Nephron (organoid): ENCODE measurements at regions not wholly inside any gene's neighbourhood (a gene's known extent, or its start where the extent isn't known, plus 50 kb on each side); places are given as distances from the start of the nearest gene placed in this dataset.

Source experiments
- H3K27ac Mint-ChIP-seq, 3 experiments: 2 replicates each; pipeline ENCODE4 v1.8.0; 2020; ENCODE audit warnings: mixed read lengths in 3 of 3, mild to moderate bottlenecking in 2 of 3, moderate library complexity in 1 of 3
- H3K27me3 Mint-ChIP-seq: 2 replicates; pipeline ENCODE4 v1.8.0; 2021; ENCODE audit warnings: low read depth, mild to moderate bottlenecking, moderate library complexity, mixed read lengths
- H3K36me3 Mint-ChIP-seq: 2 replicates; pipeline ENCODE4 v1.8.0; 2020; ENCODE audit warnings: low read depth, mixed read lengths
- H3K4me1 Mint-ChIP-seq: 2 replicates; pipeline ENCODE4 v1.8.0; 2020; ENCODE audit warnings: mixed read lengths
- H3K4me3 Mint-ChIP-seq, 3 experiments: 2 replicates each; pipeline ENCODE4 v1.8.0; 2020; ENCODE audit warnings: mild to moderate bottlenecking in 3 of 3, mixed read lengths in 3 of 3, moderate library complexity in 2 of 3
- H3K9me3 Mint-ChIP-seq: 2 replicates; pipeline ENCODE4 v1.8.0; 2020; ENCODE audit warnings: mixed read lengths
- TF ChIP-seq, protein P1 (sequence below), 3 experiments: fragments of 200-600 bp; sonication (generic); IDR thresholded peaks; one replicate each; pipeline ENCODE4 v1.5.0; 2021; ENCODE audit warnings: antibody characterized with exemption in 3 of 3; ENCODE audit not compliant: unreplicated experiment in 3 of 3

- TF ChIP-seq, protein P1, sequence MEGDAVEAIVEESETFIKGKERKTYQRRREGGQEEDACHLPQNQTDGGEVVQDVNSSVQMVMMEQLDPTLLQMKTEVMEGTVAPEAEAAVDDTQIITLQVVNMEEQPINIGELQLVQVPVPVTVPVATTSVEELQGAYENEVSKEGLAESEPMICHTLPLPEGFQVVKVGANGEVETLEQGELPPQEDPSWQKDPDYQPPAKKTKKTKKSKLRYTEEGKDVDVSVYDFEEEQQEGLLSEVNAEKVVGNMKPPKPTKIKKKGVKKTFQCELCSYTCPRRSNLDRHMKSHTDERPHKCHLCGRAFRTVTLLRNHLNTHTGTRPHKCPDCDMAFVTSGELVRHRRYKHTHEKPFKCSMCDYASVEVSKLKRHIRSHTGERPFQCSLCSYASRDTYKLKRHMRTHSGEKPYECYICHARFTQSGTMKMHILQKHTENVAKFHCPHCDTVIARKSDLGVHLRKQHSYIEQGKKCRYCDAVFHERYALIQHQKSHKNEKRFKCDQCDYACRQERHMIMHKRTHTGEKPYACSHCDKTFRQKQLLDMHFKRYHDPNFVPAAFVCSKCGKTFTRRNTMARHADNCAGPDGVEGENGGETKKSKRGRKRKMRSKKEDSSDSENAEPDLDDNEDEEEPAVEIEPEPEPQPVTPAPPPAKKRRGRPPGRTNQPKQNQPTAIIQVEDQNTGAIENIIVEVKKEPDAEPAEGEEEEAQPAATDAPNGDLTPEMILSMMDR (IDR thresholded peaks at IDR 0.05; ENCODE audit: unreplicated experiment in 3 of 3): no peak
- Mint-ChIP-seq H3K27ac (no peak overlapping the region), H3K27me3 (peaks cover 16% of the 10 kb centered on the region), H3K9me3 (peaks cover 10% of the 10 kb centered on the region), H3K36me3 (no peaks in the 10 kb centered on the region), H3K4me1 (peaks cover 14% of the 10 kb centered on the region), H3K4me3 (no peak overlapping the region)
Measured at GRCh38 chr13:30826911-30827577, 79.0 kb upstream of the MEDAG start.

DNA sequence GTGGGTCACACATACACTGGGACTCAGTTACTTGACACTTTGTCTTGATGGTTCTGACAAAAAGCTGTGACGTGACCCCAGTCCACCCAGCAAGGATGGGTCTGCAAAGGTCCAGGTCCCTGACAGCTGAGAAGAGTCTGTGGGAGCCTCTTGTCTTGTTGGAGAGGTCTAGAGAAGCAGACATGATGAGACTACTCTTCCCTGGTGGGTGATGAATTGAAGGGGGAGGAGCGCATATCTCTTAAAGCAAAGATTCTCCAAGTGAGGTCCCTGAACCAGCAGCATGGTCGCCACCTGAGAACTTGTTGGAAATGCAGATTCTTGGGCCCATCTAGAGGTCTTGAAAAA, 78.5 kb upstream of the MEDAG start:
- no peak overlapping the region for H3K27ac Mint-ChIP-seq
- peaks cover 16% of the 10 kb centered on the region for H3K27me3 Mint-ChIP-seq
- H3K4me1 Mint-ChIP-seq: peaks cover 14% of the 10 kb centered on the region
- no peak overlapping the region for H3K4me3 Mint-ChIP-seq
- H3K36me3 Mint-ChIP-seq: no peaks in the 10 kb centered on the region
- TF ChIP-seq, protein P1 (IDR thresholded peaks at IDR 0.05; ENCODE audit: unreplicated experiment in 3 of 3): no peak
- H3K9me3 Mint-ChIP-seq: peaks cover 10% of the 10 kb centered on the region

- peaks cover 16% of the 10 kb centered on the region for H3K27me3 Mint-ChIP-seq
- H3K4me3 Mint-ChIP-seq: no peak overlapping the region
- H3K4me1 Mint-ChIP-seq: peaks cover 27% of the 10 kb centered on the region
- H3K36me3 Mint-ChIP-seq: no peaks in the 10 kb centered on the region
- TF ChIP-seq, protein P1 (IDR thresholded peaks at IDR 0.05; ENCODE audit: unreplicated experiment in 3 of 3): no peak
- H3K9me3 Mint-ChIP-seq: peaks cover 10% of the 10 kb centered on the region
- peak overlapping the region in 2 of 3 experiments; percentile 18 to 25 for H3K27ac Mint-ChIP-seq
Measured at GRCh38 chr13:30829145-30829832, 76.8 kb upstream of the MEDAG start.

DNA sequence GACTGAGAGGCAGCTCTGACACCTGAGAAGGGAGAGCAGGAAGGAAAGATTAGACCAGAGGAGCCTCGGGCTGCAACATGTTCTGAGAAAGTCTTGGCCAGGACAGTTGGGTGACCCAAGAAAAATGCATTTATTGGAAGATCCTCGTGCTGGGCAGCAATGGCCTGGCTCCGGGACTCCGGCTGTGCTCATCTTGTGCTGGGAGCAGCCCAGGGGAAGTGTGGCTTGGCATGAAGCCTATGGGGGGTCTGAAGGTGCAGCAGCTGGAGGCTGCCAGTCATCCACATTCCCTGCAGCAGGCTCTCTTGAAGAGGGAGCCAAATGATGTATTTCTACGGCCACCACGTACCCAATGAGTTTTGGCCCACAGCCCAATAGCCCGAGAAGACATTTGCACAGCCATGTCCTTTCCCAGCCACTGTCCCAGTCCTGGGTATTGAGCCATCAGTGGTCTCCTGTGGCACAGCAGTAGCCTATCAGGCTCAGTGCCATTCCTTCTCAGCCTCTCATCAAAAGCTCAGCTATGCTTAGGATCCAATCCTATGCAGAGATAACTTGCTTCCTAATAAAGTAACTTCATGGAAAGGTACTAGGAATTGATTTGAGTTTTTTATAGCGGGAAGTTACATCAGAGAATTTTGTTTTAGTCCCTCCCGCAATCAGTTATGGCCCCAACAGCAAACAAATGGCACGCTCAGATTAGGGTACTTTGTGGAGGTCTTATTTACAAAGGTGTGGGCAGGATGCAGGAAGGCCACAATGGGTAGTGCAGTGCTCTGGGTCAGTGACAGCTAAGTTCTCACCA, 76.0 kb upstream of the MEDAG start:
- Mint-ChIP-seq H3K27ac (peak overlapping the region in 2 of 3 experiments; percentile 18 to 25), H3K27me3 (peaks cover 16% of the 10 kb centered on the region), H3K4me3 (no peak overlapping the region), H3K4me1 (peaks cover 33% of the 10 kb centered on the region), H3K9me3 (peaks cover 10% of the 10 kb centered on the region), H3K36me3 (no peaks in the 10 kb centered on the region)
- TF ChIP-seq, protein P1 (IDR thresholded peaks at IDR 0.05; ENCODE audit: unreplicated experiment in 3 of 3): no peak

- peaks cover 16% of the 10 kb centered on the region for H3K27me3 Mint-ChIP-seq
- TF ChIP-seq, protein P1 (IDR thresholded peaks at IDR 0.05; ENCODE audit: unreplicated experiment in 3 of 3): no peak
- no peak overlapping the region for H3K4me3 Mint-ChIP-seq
- peaks cover 36% of the 10 kb centered on the region for H3K4me1 Mint-ChIP-seq
- no peak overlapping the region for H3K27ac Mint-ChIP-seq
- H3K36me3 Mint-ChIP-seq: no peaks in the 10 kb centered on the region
- peaks cover 10% of the 10 kb centered on the region for H3K9me3 Mint-ChIP-seq
Measured at GRCh38 chr13:30830638-30830965, 75.5 kb upstream of the MEDAG start.
